Neural cell (in vitro differentiated cells): ENCODE measurements at regions not wholly inside any gene's neighbourhood (a gene's known extent, or its start where the extent isn't known, plus 50 kb on each side); places are given as distances from the start of the nearest gene placed in this dataset.
A peak's percentile ranks its signal among the peaks of the same experiment; 100 is the strongest.

Source experiments
- H2AFZ ChIP-seq: fragments of 200-600, 300-800 bp; sonication (generic), shearing (Covaris generic); 2 replicates; pipeline ENCODE4 v1.6.0; 2014; ENCODE audit warnings: low read depth, mild to moderate bottlenecking, antibody characterized with exemption, low read length, moderate library complexity
- H3F3A ChIP-seq: fragments of 200-600 bp; shearing (Covaris generic); 2 replicates; pipeline ENCODE4 v1.6.1; 2016; ENCODE audit warnings: mild to moderate bottlenecking, moderate library complexity, mixed read lengths, antibody characterized with exemption, low read length; ENCODE audit not compliant: insufficient read depth, poor library complexity, severe bottlenecking
- H3K27ac ChIP-seq: fragments of 200-600, 300-800 bp; sonication (generic), shearing (Covaris generic); 2 replicates; pipeline ENCODE4 v1.5.1; 2014; ENCODE audit warnings: mild to moderate bottlenecking, low read length, moderate library complexity
- H3K27me3 ChIP-seq: fragments of 300-800, 200-600 bp; sonication (generic), shearing (Covaris generic); 2 replicates; pipeline ENCODE4 v1.6.0; 2014; ENCODE audit warnings: mild to moderate bottlenecking, low read depth, low read length, moderate library complexity; ENCODE audit not compliant: insufficient read depth
- H3K36me3 ChIP-seq: fragments of 300-800, 200-600 bp; sonication (generic), shearing (Covaris generic); 2 replicates; pipeline ENCODE4 v1.5.1; 2014; ENCODE audit warnings: mild to moderate bottlenecking, antibody characterized with exemption, low read length, moderate library complexity; ENCODE audit not compliant: insufficient read depth
- H3K4me2 ChIP-seq: fragments of 300-800, 200-600 bp; sonication (generic), shearing (Covaris generic); 2 replicates; pipeline ENCODE4 v1.6.0; 2014; ENCODE audit warnings: mild to moderate bottlenecking, low read length
- H3K4me3 ChIP-seq: fragments of 300-800, 200-600 bp; sonication (generic), shearing (Covaris generic); 2 replicates; pipeline ENCODE4 v1.5.1; 2014; ENCODE audit warnings: mild to moderate bottlenecking, low read length, moderate library complexity
- H3K79me2 ChIP-seq: fragments of 200-600 bp; shearing (Covaris generic); replicated peaks from 2 replicates; pipeline ENCODE4 v1.6.0; 2014; ENCODE audit warnings: mild to moderate bottlenecking, low read length, moderate library complexity; ENCODE audit not compliant: insufficient read depth
- H3K9ac ChIP-seq: fragments of 300-800, 200-600 bp; sonication (generic), shearing (Covaris generic); 2 replicates; pipeline ENCODE4 v1.6.1; 2016; ENCODE audit warnings: mild to moderate bottlenecking, low read length, mixed read lengths
- H3K9me2 ChIP-seq: fragments of 200-600 bp; shearing (Covaris generic); 2 replicates; pipeline ENCODE4 v1.6.1; 2016; ENCODE audit warnings: mild to moderate bottlenecking, low read length, mixed read lengths; ENCODE audit not compliant: insufficient read depth
- H3K9me3 ChIP-seq: fragments of 200-600, 300-800 bp; sonication (generic), shearing (Covaris generic); 2 replicates; pipeline ENCODE4 v1.6.1; 2016; ENCODE audit warnings: mild to moderate bottlenecking, mixed run types, low read length, moderate library complexity, mixed read lengths
- H4K20me1 ChIP-seq: fragments of 200-600 bp; shearing (Covaris generic); 2 replicates; pipeline ENCODE4 v1.6.1; 2016; ENCODE audit warnings: mild to moderate bottlenecking, mixed run types; ENCODE audit not compliant: insufficient read depth
- CTCF ChIP-seq: fragments of 450-650 bp; IDR thresholded peaks from 2 replicates; pipeline ENCODE4 v1.5.1; 2014; ENCODE audit warnings: antibody characterized with exemption, mild to moderate bottlenecking, moderate library complexity; ENCODE audit not compliant: poor library complexity, severe bottlenecking
- EP300 ChIP-seq: fragments of 450-650 bp; conservative IDR thresholded peaks from 2 replicates; pipeline ENCODE4 v1.6.1; 2014; ENCODE audit warnings: antibody characterized with exemption, mild to moderate bottlenecking, moderate library complexity; ENCODE audit not compliant: poor library complexity, severe bottlenecking
- EZH2 ChIP-seq: fragments of 200-600, 300-800 bp; shearing (Covaris generic), sonication (generic); IDR thresholded peaks from 2 replicates; pipeline ENCODE4 v1.6.1; 2014; ENCODE audit warnings: antibody characterized with exemption, low read length, borderline replicate concordance, mild to moderate bottlenecking; ENCODE audit not compliant: insufficient read depth, poor library complexity, severe bottlenecking
- MXI1 ChIP-seq: fragments of 450-650 bp; conservative IDR thresholded peaks from 2 replicates; pipeline ENCODE4 v1.6.1; 2014; ENCODE audit warnings: antibody characterized with exemption, mild to moderate bottlenecking; ENCODE audit not compliant: poor library complexity, severe bottlenecking
- POLR2AphosphoS5 ChIP-seq: IDR thresholded peaks from 2 replicates; pipeline ENCODE4 v1.6.1; 2012
- RAD21 ChIP-seq: fragments of 450-650 bp; conservative IDR thresholded peaks from 2 replicates; pipeline ENCODE4 v1.6.1; 2014; ENCODE audit warnings: antibody characterized with exemption, mild to moderate bottlenecking, moderate library complexity
- REST ChIP-seq: IDR thresholded peaks from 2 replicates; pipeline ENCODE4 v1.6.1; 2012; ENCODE audit warnings: borderline replicate concordance
- SMC3 ChIP-seq: fragments of 450-650 bp; conservative IDR thresholded peaks from 2 replicates; pipeline ENCODE4 v1.6.1; 2014; ENCODE audit warnings: antibody characterized with exemption, mild to moderate bottlenecking, moderate library complexity; ENCODE audit not compliant: poor library complexity
- TAF1 ChIP-seq: IDR thresholded peaks from 2 replicates; pipeline ENCODE4 v1.6.1; 2012; ENCODE audit warnings: low read depth

GRCh38 chr3:901953-902778 lies 190.7 kb upstream of the CNTN6 start:
- Histone ChIP-seq H3K27me3 (no peaks in the 10 kb centered on the region), H2AFZ (no peak overlapping the region), H3K27ac (no peak overlapping the region), H3K9ac (no peak overlapping the region), H3F3A (no peaks in the 10 kb centered on the region), H4K20me1 (no peaks in the 10 kb centered on the region), H3K9me2 (no peaks in the 10 kb centered on the region), H3K4me3 (no peak overlapping the region), H3K4me2 (no peak overlapping the region), H3K79me2 (no peaks in the 10 kb centered on the region), H3K9me3 (no peaks in the 10 kb centered on the region), H3K36me3 (no peaks in the 10 kb centered on the region)
- TF ChIP-seq SMC3 (peak; percentile 32), REST (no peak), EP300 (no peak), RAD21 (peak; percentile 33), CTCF (peak; percentile 47), EZH2 (no peak), POLR2AphosphoS5 (no peak), MXI1 (no peak)

GRCh38 chr3:905217-905616 lies 187.6 kb upstream of the CNTN6 start:
- H3K4me2 ChIP-seq = no peak overlapping the region
- no peak overlapping the region for H3K9ac ChIP-seq
- H2AFZ ChIP-seq = no peak overlapping the region
- TF ChIP-seq TAF1 = no peak
- TF ChIP-seq RAD21 = no peak
- TF ChIP-seq POLR2AphosphoS5 = no peak
- no peak for TF ChIP-seq REST
- TF ChIP-seq EP300 = no peak
- TF ChIP-seq CTCF = no peak
- TF ChIP-seq MXI1 = no peak
- H3F3A ChIP-seq = no peaks in the 10 kb centered on the region
- no peaks in the 10 kb centered on the region for H3K79me2 ChIP-seq
- H3K36me3 ChIP-seq = no peaks in the 10 kb centered on the region
- no peaks in the 10 kb centered on the region for H4K20me1 ChIP-seq
- no peaks in the 10 kb centered on the region for H3K27me3 ChIP-seq
- H3K4me3 ChIP-seq = no peak overlapping the region
- H3K9me2 ChIP-seq = no peaks in the 10 kb centered on the region
- no peaks in the 10 kb centered on the region for H3K9me3 ChIP-seq
- no peak overlapping the region for H3K27ac ChIP-seq
